ENCODE measurements at regions not wholly inside any gene's neighbourhood (a gene's known extent, or its start where the extent isn't known, plus 50 kb on each side); places are given as distances from the start of the nearest gene placed in this dataset.

GRCh38 chr4:107278791-107279483 is 242.8 kb upstream of the DKK2 start:
- TF ChIP-seq CTCF (IDR thresholded peaks at IDR 0.05) = no peak
- no peak for TF ChIP-seq POLR2A (IDR thresholded peaks at IDR 0.05)
- TF ChIP-seq EP300 (IDR thresholded peaks at IDR 0.05) = no peak
